RCC 7860 (cell line): ENCODE measurements at regions not wholly inside any gene's neighbourhood (a gene's known extent, or its start where the extent isn't known, plus 50 kb on each side); places are given as distances from the start of the nearest gene placed in this dataset.

Experiments
- DNase-seq: peaks from one replicate; pipeline ENCODE4 v3.0.0-alpha.2; 2015; ENCODE audit warnings: low spot score
- FAIRE-seq: peaks from 2 replicates; lab custom pipeline; 2012; peaks lifted over from hg19 to GRCh38; lab: Jason Lieb, UNC

DNA sequence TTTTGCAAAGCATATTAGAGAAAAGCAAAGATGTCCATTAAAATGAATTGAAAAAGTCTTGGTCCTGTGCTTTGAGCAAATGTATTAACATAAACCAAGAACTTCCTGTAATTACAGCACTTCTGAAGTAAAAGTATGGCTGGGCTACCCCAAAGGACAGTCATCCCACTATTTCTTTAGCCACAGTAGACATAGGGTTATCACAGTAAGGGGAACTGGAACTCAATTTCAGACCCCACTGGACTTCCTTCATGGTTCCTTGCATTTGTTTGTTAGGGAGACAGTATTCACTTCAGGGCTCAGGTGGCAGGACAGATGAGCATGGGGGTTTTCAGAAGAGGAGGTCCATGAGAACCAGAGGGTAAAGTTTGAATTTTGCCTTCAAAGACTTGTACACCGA, 203.1 kb upstream of the PDE1C start:
- FAIRE-seq (no peak), DNase-seq (no peak)

DNA sequence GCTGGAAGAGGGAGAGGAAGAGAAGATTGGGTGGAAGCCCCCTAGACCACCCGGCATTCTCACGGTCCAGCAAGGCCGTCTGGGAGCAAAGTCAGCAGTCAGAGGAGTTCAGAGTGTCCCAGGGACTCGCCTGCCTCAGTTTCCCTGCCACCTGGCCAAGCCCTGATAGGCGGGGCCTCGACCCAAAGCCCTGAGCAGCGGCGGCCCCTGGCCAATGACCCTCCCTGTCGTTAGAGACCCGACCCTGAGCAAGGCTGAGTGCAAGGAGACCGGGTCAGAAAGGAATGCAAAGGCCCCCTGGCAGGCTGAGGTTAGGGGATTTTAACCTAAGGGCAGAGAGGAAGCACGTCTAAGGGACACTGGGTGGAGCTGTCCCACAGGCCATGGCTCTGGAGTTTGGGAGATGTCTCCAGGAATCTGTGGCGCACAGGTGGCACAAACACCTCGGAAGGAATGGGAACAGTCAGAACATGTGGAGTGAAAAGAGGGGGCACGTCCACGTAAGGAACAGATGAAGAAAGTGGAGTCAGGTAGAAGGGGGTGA, 196.8 kb upstream of the PDE1C start:
- FAIRE-seq (no peak), DNase-seq (no peak)

DNA sequence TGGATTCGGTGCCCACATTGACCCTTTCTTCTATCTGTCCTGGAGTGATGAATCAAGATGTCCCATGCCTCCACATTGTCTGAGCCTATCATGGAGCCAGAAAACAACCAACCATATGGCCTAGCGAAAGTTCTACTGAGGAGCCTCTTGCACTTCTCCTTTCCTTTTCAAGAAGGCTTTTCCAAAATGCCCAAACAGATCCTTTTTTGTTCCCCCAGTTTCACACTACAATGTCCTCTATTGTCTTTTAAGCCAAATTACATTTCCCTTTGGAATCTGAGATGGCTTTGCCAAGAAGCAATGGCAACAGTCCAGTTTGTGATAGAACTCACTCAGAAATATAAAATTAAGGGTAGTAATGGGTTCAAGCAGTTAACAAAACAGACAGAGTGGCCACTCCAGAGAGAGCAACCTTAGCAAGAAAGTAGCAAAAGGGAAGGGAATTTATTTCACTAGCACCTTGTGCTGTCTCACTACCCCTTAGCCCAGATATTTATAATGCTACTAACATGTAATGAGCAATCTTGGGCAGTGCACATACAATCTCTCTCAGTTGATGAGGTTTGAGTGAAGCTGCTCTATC, 194.6 kb upstream of the PDE1C start:
- no peak for FAIRE-seq
- no peak for DNase-seq

DNA sequence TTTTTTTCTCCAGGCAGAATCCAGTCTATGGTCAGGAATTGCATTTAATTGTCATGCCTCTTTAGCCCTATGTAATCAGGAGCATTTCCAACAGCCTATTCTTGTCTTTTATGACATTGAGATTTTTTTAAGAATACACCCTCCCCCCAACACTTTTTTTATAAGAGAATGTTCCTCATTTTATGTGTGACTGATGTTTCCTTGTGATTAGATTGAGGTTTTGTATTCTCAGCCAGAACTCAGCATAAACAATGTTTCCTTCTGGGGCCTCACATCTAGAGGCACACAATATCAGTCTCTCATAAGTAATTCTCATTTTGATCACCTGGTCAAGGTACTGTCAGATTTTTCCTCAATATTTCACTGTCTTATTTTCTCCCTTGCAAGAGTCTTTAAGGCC, 193.4 kb upstream of the PDE1C start:
- DNase-seq: no peak
- no peak for FAIRE-seq

DNA sequence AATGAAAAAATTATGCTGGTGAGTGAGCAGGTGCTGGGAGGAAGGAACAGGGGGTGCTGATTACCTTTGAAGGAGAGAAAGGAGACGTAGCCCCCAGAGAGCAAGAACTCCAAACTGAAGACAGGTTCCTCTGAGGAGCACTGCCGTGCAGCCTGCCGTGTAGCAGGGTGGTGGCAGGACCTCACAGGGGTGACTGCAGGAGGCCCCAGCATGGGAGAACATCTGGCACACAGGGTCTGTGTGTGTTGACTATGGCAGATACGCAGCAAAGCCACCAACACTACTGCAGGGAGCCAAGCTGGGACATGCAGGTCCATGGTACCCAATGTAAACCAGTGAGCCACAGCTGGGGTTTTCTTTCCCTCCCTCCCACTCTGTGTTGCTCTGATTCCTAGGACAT, 192.1 kb upstream of the PDE1C start:
- no peak for DNase-seq
- FAIRE-seq: no peak

DNA sequence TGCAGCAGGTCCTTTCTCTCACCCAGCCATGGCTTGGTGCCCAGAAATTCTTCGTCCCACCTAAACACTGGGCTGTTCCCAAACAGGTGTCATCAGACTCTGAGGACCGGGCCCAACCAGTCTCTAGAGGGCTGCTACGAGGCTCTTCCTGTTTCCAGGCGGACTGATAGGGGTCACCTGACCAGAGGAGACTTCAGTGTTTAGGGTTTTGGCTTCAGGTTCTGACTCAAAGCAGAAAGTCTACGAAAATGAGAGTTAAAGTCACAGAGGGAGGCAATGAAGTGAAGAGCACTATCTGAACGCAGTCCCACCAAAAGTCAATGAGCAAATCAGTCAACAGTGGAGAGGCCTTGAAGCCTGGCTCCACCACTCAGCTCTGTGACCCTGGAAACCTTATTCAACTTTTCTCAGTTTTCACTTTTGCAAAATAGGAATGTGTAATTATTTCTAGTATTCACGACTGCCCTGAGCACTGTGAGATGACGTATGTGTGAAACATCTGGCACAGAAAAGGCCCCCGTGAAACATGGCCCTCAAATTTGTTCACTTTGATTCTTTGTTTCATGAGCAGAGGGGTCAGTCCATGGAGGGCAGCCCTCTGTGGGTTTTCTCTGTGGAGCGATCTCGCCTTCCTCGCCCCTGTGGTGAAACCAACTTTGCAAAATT, 189.9 kb upstream of the PDE1C start:
- FAIRE-seq (no peak), DNase-seq (no peak)

DNA sequence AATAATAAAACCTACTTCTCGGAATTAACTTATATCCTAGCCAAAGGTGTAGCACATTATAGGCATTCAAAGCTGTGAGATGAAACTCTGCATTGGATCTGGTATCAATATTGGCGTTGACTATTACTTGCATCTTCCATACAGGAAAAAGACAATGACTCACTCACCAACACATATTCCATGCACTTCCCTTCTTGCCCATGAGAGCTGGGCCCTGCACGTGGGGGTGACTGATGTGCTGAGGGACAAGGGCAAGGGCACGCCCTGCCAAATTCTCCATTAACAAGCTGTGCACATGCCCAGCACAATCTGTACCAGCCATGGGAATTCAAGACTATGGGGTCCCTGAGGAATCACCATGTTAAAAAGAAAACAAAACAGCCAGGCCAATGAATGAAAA, 188.1 kb upstream of the PDE1C start:
- no peak for DNase-seq
- no peak for FAIRE-seq

DNA sequence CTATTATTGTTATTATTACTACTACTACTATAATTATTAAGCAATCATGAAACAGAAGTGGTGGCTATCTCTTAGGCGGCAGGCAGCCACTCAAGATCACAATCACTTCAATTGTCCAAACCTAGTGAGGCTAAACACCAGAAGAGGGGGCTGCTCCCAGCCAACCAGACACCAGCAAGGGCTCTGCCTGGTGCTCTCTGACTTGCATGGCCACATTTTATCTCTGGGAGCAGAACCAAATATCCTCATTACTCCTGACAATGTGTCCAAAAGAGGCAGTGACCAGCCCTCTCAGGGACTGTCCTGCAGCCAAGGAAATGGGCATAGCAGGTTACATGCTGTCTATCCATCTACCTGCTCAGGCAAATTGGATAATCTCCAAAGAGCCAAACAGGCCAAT, 187.4 kb upstream of the PDE1C start:
- DNase-seq (no peak), FAIRE-seq (no peak)

DNA sequence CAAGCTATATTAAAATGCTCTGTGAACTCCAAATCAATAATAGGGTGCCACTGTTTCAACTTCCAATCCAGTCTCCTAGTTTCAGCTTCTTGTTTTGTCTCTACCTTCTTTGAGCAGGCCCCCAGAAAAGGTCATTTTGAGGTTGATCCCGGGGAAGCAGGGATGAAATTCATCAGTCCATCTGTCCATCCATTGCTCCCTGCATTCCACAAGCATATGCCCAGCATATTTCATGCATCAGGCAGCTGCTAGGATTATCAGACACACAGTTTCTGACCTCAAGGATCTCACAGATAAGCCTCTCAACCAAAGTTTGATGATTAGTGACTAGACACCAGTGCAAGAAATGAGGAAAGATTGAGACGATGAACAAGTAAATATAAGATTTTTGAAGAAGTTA, 186.6 kb upstream of the PDE1C start:
- FAIRE-seq: no peak
- no peak for DNase-seq

DNA sequence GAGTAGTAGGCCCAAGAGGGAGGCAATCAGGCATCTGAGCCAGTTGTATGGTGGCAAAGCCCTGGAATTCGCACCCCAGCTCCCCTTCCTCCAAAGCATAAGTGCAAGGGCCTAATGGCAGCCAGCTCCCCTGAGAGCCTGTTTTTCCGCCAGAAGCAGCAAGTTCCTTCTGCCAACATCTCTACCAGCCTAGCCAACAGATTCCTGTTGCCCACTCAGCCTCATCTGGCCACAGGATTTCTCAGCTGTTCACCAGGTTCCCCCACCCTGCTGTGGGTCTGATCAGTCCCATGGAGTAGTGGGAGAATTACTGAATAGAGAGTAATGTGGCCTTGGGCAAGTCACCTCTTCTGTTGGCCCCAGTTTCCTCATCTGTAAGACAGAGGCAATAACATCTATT, 186.2 kb upstream of the PDE1C start:
- FAIRE-seq: no peak
- no peak for DNase-seq

DNA sequence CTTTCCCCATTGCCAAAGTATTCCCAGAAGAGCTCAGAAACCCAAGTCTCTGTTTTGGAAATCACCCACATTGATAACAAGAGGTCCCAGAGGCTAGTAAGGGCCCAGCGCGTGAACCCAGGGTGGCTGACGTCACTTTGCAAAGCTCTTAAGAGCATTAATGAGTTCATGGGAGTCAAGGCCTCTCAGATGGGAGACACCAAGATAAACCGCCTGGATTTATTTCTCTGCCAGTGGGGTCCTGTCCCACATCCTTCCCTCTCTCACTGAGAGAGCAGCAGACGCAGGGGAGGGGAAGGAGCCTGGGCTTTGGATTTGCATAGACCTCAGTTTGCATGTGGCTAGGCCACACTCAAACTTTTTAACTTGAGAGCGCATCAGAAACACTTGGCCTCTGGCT, 184.8 kb upstream of the PDE1C start:
- no peak for DNase-seq
- no peak for FAIRE-seq

DNA sequence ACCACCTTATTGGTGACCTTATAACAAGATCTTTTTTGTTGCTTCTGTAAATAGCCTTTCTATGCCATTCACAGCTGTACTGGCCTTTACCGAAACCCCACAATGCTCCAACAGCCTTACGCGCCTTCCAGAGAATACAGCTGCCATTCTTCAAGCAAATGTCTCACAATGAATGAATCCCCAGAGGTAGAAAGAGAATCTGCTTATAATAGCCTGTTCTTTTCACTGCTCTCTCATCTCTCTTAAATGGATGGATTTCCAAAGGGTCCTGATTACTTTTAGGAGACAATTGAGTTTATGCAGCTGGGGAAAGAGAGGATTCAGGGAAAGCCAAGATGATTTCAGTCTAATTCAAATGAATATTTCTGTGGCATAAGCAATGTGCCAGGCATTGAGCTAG, 183.1 kb upstream of the PDE1C start:
- DNase-seq: no peak
- no peak for FAIRE-seq

DNA sequence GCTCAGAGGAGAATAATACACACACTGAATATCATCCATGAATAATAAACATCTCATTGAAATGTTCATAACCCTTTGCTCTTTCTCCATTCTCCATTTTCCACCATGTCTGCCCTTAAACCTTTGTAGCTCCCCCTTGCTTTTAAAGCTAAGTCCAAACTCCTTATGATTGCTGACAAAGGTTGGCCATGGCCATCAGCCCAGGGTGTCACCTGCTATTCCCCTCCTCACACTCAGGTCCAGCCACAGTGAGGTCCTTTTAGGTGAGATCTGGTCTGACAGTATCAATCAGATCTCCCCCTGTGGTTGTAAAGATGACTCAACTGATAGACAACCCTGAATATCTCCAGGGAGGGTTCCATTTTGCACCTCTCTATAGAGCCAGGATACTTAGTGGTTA, 181.5 kb upstream of the PDE1C start:
- DNase-seq (no peak), FAIRE-seq (no peak)

DNA sequence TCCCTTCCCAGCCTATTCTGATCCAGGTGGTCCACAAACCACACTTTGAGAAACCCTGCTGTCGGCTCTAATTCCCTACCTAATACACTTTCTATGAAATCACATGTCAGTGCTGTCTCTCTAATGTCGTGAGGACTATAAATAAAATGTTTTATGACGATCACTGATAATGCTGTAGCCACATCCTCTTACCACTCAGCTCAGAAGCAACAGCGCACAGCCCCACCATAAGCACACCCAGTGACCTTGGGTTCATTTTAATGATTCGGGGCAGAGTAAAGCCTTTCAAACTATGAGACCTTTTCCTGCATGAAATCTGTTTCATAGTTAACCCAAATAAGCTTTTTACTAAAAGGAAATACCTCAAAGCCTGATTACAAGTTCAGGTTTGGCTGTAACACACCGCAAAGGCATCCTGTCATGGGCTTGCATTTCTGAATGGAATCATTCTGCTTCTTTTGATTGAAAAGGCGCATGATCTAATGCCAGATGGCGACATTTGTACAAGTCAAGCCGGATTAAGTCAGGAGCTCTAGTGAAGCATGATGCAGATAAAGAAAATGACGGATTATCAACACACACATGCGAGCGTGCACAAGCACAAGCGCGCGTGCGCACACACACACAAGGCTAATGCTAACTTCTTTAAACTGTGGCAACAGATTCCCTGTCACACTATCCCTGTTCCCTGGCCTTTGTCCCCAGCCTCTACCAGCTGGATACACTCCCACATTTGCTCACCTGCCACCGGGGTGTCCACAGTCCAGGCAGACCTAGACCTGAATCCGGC, 180.5 kb upstream of the PDE1C start:
- no peak for DNase-seq

DNA sequence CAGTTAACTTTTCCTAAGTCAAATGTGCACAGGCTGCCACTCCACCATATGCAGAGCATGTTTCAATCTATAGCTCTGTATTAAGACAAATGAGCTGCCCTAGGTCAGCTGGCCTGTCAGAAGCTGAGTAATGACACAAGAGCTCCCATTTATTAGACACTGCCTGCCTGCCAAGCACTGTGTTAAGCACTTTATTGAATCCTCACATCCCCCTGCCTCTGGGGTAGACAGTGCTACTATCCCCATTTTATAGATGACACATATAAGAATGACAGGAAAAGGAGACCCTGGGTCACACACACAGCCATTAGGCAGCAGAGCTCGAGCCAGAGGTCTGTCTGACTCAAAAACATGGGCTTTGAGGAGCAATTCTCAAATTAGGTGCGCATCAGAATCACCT, 179.8 kb upstream of the PDE1C start:
- FAIRE-seq: no peak
- no peak for DNase-seq

More for the DNA sequence above, 180.5 kb upstream of the PDE1C start:
- no peak for FAIRE-seq

DNA sequence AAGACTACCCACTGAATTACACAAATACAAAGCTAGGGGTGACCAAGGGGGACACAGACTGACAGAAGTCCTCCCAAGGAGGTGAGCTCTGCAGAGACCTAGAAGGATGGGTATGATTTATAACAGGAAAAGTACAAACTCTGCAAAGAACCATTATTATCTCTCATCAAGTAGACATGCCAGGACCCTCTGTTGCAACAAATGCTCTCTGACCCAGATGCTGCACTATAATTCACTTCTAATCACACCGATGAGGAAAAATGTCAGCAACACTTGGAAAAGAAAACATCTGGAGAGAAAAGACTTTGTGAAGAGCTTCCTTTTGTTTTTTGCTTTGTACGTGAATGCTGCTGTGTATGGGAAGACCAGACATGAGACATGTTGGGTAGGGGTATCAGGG, 178.3 kb upstream of the PDE1C start:
- no peak for FAIRE-seq
- DNase-seq: no peak

DNA sequence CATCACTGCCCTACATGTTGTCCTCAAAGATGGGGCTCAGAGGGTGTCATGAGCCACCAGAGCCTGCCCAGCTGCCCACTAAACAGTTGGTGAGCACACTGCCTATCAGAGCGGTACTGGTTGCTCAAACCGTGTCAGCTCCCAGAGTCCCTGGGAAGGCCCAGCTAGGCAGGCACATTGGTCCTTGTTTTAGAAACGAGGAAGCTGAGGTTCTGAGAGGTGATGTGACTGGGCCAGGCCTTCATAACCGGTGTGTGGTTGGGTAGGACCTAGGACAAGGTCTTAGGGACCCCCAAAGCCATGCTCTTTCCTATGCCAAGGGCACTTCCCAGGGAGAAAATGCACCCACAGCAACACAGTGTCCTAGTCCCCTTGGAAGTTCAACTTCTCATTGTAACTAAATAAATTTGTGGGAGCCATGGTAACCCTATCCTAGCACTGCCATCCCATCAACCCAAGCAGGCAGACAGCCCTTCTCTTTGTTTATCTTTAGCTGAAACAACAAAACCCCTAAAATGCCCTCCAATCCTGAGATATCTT, 174.7 kb upstream of the PDE1C start:
- FAIRE-seq (no peak), DNase-seq (no peak)

DNA sequence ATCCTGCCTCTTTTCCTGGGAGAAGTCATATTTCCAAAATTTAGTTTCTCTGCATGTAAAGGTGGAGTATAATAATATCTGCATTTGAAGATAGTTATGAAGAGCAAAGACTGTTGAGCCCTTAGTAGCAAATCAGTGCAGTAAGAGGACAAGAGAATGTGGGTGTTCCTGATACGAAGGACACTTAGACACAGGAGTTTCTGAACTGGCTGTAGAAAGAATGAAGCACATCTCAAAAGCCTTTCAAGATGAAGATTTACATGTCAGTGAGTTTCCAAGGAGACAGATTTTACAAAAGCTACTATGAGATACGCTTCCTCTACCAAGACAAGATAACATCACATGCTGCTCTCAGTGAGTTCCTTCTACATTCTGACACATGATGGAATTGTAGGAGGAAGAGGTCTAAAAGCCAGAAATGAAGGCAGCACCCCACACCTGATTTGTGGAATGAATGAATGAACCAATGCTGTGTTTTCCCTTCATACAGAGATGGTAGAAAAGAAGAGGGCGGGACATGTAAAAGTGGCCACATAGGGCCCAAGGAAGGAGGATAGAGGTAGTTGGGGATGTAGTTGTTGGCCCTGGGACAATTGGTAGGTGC, 173.6 kb upstream of the PDE1C start:
- DNase-seq (no peak), FAIRE-seq (no peak)

DNA sequence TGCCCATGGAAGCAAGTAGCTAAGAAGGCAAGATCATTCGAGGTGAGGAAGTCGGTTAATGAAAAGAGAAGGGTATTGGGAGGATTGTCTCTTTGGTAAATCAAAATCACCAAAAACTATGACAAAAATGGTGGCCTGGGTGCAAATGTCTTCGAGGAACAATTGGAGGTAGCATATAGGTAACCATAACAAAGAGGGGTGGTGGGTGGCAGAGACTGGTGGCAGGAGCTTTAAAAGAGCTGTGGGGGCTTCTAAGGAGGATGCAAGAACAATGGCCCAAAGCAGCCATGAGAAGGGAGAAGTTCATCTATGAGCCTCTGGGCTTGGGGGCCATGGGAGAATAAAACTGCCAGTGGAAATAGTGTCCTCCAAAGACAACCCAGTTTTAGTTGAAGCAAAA, 172.2 kb upstream of the PDE1C start:
- FAIRE-seq (no peak), DNase-seq (no peak)

DNA sequence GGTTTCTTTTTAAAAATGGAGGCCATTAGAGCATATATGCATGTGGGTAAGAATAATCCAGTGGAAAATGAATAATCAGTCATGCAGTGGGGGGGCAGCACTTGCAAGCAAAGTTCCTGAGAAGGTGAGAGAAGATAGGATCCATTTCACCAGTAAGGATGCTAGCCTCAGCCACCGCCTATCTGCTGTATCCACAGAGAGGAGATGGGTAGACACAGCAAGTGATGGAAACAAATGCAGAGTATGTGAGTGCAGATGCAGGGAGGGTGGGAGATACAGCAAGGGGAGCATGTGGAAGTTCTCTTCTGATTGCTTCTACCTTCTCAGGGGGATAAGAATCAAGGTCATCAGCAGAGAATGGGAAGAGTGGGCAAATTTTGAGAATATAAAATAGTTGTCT, 171.4 kb upstream of the PDE1C start:
- DNase-seq (no peak), FAIRE-seq (no peak)

DNA sequence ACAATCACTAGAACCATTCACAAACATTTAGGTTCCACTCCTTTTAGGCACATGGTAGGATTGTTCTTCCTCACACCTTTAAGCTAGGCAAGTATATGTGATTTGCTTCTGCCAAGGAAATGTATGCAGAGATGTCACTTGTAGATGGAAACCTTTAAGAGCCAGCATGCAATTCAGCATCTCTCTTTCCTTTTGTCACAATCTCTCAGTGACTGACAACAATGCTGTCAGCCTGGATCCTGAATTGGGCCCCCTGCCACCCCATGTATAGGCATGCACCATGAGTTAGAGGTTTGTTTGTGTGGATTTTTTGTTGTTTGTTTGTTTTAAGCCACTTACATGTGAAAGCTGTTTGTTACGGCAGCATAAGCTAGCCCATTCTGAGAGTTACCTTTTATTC, 169.6 kb upstream of the PDE1C start:
- no peak for FAIRE-seq
- DNase-seq: no peak
